GM21786 (cell line): ENCODE measurements at regions not wholly inside any gene's neighbourhood (a gene's known extent, or its start where the extent isn't known, plus 50 kb on each side); places are given as distances from the start of the nearest gene placed in this dataset.
"Not testable (repeated sequence)": the region's sequence is repeated elsewhere in the genome, so short reads cannot be mapped to it uniquely, and the experiment has no call there.

Experiments
- ATAC-seq: cut with Tn5 transposase; IDR thresholded peaks from one replicate; pipeline ENCODE4 v1.9.1; 2021; ENCODE audit not compliant: unreplicated experiment

- no peak for ATAC-seq
Observed at GRCh38 chr15:96648866-96649265, 318.4 kb downstream of the NR2F2 start.

GRCh38 chr15:96657096-96657495 is 326.6 kb downstream of the NR2F2 start:
- no peak for ATAC-seq

- ATAC-seq = not testable (repeated sequence)
Observed at GRCh38 chr15:96666979-96667378, 336.5 kb downstream of the NR2F2 start.

- no peak for ATAC-seq
Observed at GRCh38 chr15:96670389-96670788, 339.9 kb downstream of the NR2F2 start.

GRCh38 chr15:96672629-96673028 is 342.1 kb downstream of the NR2F2 start:
- ATAC-seq = no peak

- ATAC-seq = no peak
Observed at GRCh38 chr15:96678386-96678785, 347.9 kb downstream of the NR2F2 start.

GRCh38 chr15:96687388-96688107 is 357.0 kb downstream of the NR2F2 start:
- ATAC-seq = no peak

GRCh38 chr15:96690733-96691132 is 360.2 kb downstream of the NR2F2 start:
- ATAC-seq = no peak

- no peak for ATAC-seq
Observed at GRCh38 chr15:96692826-96693225, 362.3 kb downstream of the NR2F2 start.

- no peak for ATAC-seq
Observed at GRCh38 chr15:96693515-96693914, 363.0 kb downstream of the NR2F2 start.

GRCh38 chr15:96693990-96694517 is 363.6 kb downstream of the NR2F2 start:
- ATAC-seq = no peak

GRCh38 chr15:96695426-96695825 is 364.9 kb downstream of the NR2F2 start:
- no peak for ATAC-seq

GRCh38 chr15:96699871-96700401 is 369.4 kb downstream of the NR2F2 start:
- no peak for ATAC-seq

GRCh38 chr15:96700555-96700954 is 370.1 kb downstream of the NR2F2 start:
- ATAC-seq = no peak

GRCh38 chr15:96701443-96701842 is 370.9 kb downstream of the NR2F2 start:
- no peak for ATAC-seq

- ATAC-seq = no peak
Observed at GRCh38 chr15:96701877-96702276, 371.4 kb downstream of the NR2F2 start.

GRCh38 chr15:96702589-96702988 is 372.1 kb downstream of the NR2F2 start:
- ATAC-seq = no peak

GRCh38 chr15:96703091-96703490 is 372.6 kb downstream of the NR2F2 start:
- no peak for ATAC-seq

- ATAC-seq = no peak
Observed at GRCh38 chr15:96703794-96704550, 373.5 kb downstream of the NR2F2 start.

GRCh38 chr15:96716075-96716474 is 385.6 kb downstream of the NR2F2 start:
- ATAC-seq = no peak

GRCh38 chr15:96716478-96716877 is 386.0 kb downstream of the NR2F2 start:
- no peak for ATAC-seq

- no peak for ATAC-seq
Observed at GRCh38 chr15:96720251-96720650, 389.8 kb downstream of the NR2F2 start.
